ENCODE measurements at regions not wholly inside any gene's neighbourhood (a gene's known extent, or its start where the extent isn't known, plus 50 kb on each side); places are given as distances from the start of the nearest gene placed in this dataset.

DNA sequence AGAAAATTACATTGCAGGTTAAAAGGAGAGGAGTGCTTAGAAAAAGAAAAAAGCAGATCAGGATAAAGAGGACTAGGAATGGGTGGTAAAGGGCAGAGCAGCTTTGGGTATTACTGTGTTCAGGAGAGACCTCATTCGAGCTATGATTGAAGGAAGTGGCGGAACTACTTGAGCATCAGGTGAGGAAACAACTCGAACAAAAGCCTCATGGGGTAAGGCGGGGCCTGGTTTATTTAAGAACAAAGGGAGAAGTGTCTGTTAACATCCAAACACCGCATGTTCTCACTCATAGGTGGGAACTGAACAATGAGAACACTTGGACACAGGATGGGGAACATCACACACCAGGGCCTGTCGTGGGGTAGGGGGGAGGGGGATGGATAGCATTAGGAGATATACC, 444.6 kb upstream of the CCDC196 start:
- WGBS, 5 donors = 85 to 94% (median 88%) methylated on average over 6 of the region's 6 CpGs
- TF ChIP-seq, protein P1, sequence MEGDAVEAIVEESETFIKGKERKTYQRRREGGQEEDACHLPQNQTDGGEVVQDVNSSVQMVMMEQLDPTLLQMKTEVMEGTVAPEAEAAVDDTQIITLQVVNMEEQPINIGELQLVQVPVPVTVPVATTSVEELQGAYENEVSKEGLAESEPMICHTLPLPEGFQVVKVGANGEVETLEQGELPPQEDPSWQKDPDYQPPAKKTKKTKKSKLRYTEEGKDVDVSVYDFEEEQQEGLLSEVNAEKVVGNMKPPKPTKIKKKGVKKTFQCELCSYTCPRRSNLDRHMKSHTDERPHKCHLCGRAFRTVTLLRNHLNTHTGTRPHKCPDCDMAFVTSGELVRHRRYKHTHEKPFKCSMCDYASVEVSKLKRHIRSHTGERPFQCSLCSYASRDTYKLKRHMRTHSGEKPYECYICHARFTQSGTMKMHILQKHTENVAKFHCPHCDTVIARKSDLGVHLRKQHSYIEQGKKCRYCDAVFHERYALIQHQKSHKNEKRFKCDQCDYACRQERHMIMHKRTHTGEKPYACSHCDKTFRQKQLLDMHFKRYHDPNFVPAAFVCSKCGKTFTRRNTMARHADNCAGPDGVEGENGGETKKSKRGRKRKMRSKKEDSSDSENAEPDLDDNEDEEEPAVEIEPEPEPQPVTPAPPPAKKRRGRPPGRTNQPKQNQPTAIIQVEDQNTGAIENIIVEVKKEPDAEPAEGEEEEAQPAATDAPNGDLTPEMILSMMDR (IDR thresholded peaks at IDR 0.05 in 8 of 11, conservative IDR thresholded peaks at IDR 0.05 in 3 of 11) = no peak
- TF ChIP-seq POLR2A (IDR thresholded peaks at IDR 0.05) (no peak), POLR2AphosphoS5 (IDR thresholded peaks at IDR 0.05) (no peak)
- intact Hi-C loops (cut with DNase I; ENCODE audit: low total_unique reads) = no loop called here
- peaks cover 0 to 11% (median 0%) of the 10 kb centered on the region in 6 donors for H3K4me1 ChIP-seq
- no peak for DNase-seq
- no peak overlapping the region for H3K4me3 ChIP-seq
- H3K27me3 ChIP-seq (replicated peaks in 1 of 7) = no peaks in the 10 kb centered on the region
- no peaks in the 10 kb centered on the region for H3K9me3 ChIP-seq
- H3K36me3 ChIP-seq = no peaks in the 10 kb centered on the region
- H3K27ac ChIP-seq = no peak overlapping the region

- Histone ChIP-seq H3K36me3 (no peaks in the 10 kb centered on the region), H3K9me3 (no peaks in the 10 kb centered on the region), H3K4me1 (no peaks in the 10 kb centered on the region), H3K4me3 (no peak overlapping the region), H3K27me3 (replicated peaks in 1 of 7) (no peaks in the 10 kb centered on the region), H3K27ac (no peak overlapping the region)
- intact Hi-C loops (cut with DNase I; ENCODE audit: low total_unique reads) = no loop called here
- TF ChIP-seq POLR2A (IDR thresholded peaks at IDR 0.05) (no peak), POLR2AphosphoS5 (IDR thresholded peaks at IDR 0.05) (no peak)
- TF ChIP-seq, protein P1 (IDR thresholded peaks at IDR 0.05 in 8 of 11, conservative IDR thresholded peaks at IDR 0.05 in 3 of 11) = no peak
- no peak for DNase-seq
Measured at GRCh38 chr14:66043921-66044320, 442.2 kb upstream of the CCDC196 start.

- no peak for DNase-seq
- 58 to 80% (median 64%) methylated on average over 7 of the region's 7 CpGs for WGBS, 5 donors
Measured at GRCh38 chr14:66045572-66046021, 440.6 kb upstream of the CCDC196 start.

DNA sequence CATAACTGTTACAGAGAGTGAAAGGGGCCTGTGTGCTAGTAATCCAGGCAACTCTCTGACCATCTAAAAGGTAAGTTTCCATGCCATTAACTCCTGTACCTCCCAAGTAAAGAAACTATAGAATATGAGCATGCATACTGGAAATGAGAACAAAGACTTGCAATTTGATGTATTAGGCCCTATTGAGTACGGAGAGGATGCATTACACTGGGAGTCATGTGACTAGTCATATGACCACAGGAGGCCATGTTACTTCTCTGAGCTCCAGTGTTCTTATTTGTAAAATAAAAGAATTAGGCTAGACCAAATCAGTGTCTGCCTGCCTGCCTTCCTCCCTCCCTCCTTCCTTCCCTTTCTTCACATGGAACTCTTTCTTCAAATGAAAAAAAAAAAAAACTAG, 440.1 kb upstream of the CCDC196 start:
- no peaks in the 10 kb centered on the region for H3K4me1 ChIP-seq
- H3K4me3 ChIP-seq = no peak overlapping the region
- no peaks in the 10 kb centered on the region for H3K9me3 ChIP-seq
- no peaks in the 10 kb centered on the region for H3K27me3 ChIP-seq (replicated peaks in 1 of 7)
- no peak for DNase-seq
- H3K27ac ChIP-seq = no peak overlapping the region
- no peak for TF ChIP-seq POLR2A (IDR thresholded peaks at IDR 0.05)
- TF ChIP-seq POLR2AphosphoS5 (IDR thresholded peaks at IDR 0.05) = no peak
- TF ChIP-seq, protein P1 (IDR thresholded peaks at IDR 0.05 in 8 of 11, conservative IDR thresholded peaks at IDR 0.05 in 3 of 11) = no peak
- intact Hi-C loops (cut with DNase I; ENCODE audit: low total_unique reads) = no loop called here
- no peaks in the 10 kb centered on the region for H3K36me3 ChIP-seq
- WGBS, 5 donors = 45 to 84% (median 73%) methylated on average over 1 of the region's 1 CpG

More at GRCh38 chr14:66045572-66046021, 440.6 kb upstream of the CCDC196 start:
- H3K27ac ChIP-seq = peak overlapping the region in 1 of 8 donors; percentile 17
- H3K9me3 ChIP-seq = no peaks in the 10 kb centered on the region
- H3K27me3 ChIP-seq (replicated peaks in 1 of 7) = no peaks in the 10 kb centered on the region
- intact Hi-C loops (cut with DNase I; ENCODE audit: low total_unique reads) = no loop called here
- H3K4me1 ChIP-seq = no peaks in the 10 kb centered on the region
- H3K4me3 ChIP-seq = no peak overlapping the region
- TF ChIP-seq POLR2AphosphoS5 (IDR thresholded peaks at IDR 0.05) (peak in 2 of 3 donors; percentile 46), POLR2A (IDR thresholded peaks at IDR 0.05) (no peak)
- no peaks in the 10 kb centered on the region for H3K36me3 ChIP-seq

DNA sequence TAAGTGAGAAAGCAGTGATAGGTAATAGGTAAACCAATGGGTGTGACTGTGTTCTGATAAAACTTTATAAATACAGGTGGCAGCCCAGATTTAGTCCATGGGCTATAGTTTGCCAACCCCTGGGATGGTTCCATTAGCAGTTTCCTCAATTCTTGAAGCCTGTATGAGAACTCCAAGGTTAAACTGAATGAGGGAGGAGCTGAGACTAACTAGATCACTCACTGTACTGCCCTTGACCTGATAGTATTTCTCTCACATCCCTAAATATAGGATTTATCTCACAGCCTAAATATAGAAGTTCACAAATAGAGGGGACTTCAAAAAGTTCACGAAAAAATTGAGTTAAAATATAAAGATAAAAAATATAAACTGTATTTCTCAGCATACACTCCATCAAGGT, 439.6 kb upstream of the CCDC196 start:
- no peak for TF ChIP-seq POLR2AphosphoS5 (IDR thresholded peaks at IDR 0.05)
- WGBS, 5 donors = 49 to 79% (median 54%) methylated on average over 1 of the region's 1 CpG
- Histone ChIP-seq H3K4me3 (no peak overlapping the region), H3K4me1 (no peaks in the 10 kb centered on the region), H3K9me3 (no peaks in the 10 kb centered on the region), H3K27ac (no peak overlapping the region), H3K27me3 (replicated peaks in 1 of 7) (no peaks in the 10 kb centered on the region), H3K36me3 (no peaks in the 10 kb centered on the region)
- no peak for DNase-seq
- intact Hi-C loops (cut with DNase I; ENCODE audit: low total_unique reads) = no loop called here
